PC-9 (cell line): ENCODE measurements at regions not wholly inside any gene's neighbourhood (a gene's known extent, or its start where the extent isn't known, plus 50 kb on each side); places are given as distances from the start of the nearest gene placed in this dataset.

ENCODE experiments used
- BruUV-seq: library from RNA; stranded (reverse); fragments of 400-500 nt; replicated peaks from 2 replicates; lab custom pipeline; 2021; lab: Mats Ljungman, UMichigan
- CTCF ChIA-PET: fragments of 300-600 bp; sonication (Branson Sonifier 250); formaldehyde crosslinking; loops from one replicate; lab custom pipeline; 2022; ENCODE audit warnings: antibody characterized with exemption; lab: Charles Lee
- POLR2A ChIA-PET: fragments of 300-600 bp; sonication (Branson Sonifier 250); formaldehyde crosslinking; loops from one replicate; lab custom pipeline; 2022; ENCODE audit warnings: antibody characterized with exemption; ENCODE audit not compliant: unreplicated experiment; lab: Charles Lee
- DNase-seq, 2 experiments: peaks; one replicate each; pipeline versions ENCODE4 v3.0.0 to v3.0.0-alpha.2; 2015 to 2022; ENCODE audit warnings: mixed read lengths in 1 of 2
- H2AFZ ChIP-seq: fragments of 200-600 bp; sonication (generic); 2 replicates; pipeline ENCODE4 v1.8.1; 2017; ENCODE audit warnings: antibody characterized with exemption
- H3F3A ChIP-seq: fragments of 200-600 bp; sonication (generic); 2 replicates; pipeline ENCODE4 v1.8.1; 2017; ENCODE audit warnings: antibody characterized with exemption, mild to moderate bottlenecking, low read depth; ENCODE audit not compliant: insufficient read depth
- H3K27ac ChIP-seq: fragments of 200-600 bp; sonication (generic); 2 replicates; pipeline ENCODE4 v1.6.1; 2016; ENCODE audit warnings: mixed run types
- H3K27me3 ChIP-seq: fragments of 200-600 bp; sonication (generic); 2 replicates; pipeline ENCODE4 v1.6.1; 2016; ENCODE audit warnings: low read depth, mixed run types; ENCODE audit not compliant: insufficient read depth
- H3K36me3 ChIP-seq: fragments of 200-600 bp; sonication (generic); 2 replicates; pipeline ENCODE4 v1.6.1; 2016; ENCODE audit warnings: low read depth, mixed run types
- H3K4me1 ChIP-seq: fragments of 200-600 bp; sonication (generic); replicated peaks from 2 replicates; pipeline ENCODE4 v1.6.1; 2016; ENCODE audit warnings: mixed run types; ENCODE audit not compliant: insufficient read depth
- H3K4me2 ChIP-seq: fragments of 200-600 bp; sonication (generic); 2 replicates; pipeline ENCODE4 v1.6.1; 2017; ENCODE audit warnings: mixed run types
- H3K4me3 ChIP-seq: fragments of 200-600 bp; sonication (generic); 2 replicates; pipeline ENCODE4 v1.6.1; 2016; ENCODE audit warnings: mixed run types
- H3K79me2 ChIP-seq: fragments of 200-600 bp; sonication (generic); 2 replicates; pipeline ENCODE4 v1.6.1; 2017; ENCODE audit warnings: low read depth, mixed run types
- H3K9me2 ChIP-seq: fragments of 200-600 bp; sonication (generic); 2 replicates; pipeline ENCODE4 v1.8.1; 2017; ENCODE audit warnings: mild to moderate bottlenecking; ENCODE audit not compliant: insufficient read depth
- H3K9me3 ChIP-seq: fragments of 200-600 bp; sonication (generic); 2 replicates; pipeline ENCODE4 v1.8.1; 2016; ENCODE audit warnings: low read depth; ENCODE audit not compliant: insufficient read depth
- H4K20me1 ChIP-seq: fragments of 200-600 bp; sonication (generic); 2 replicates; pipeline ENCODE4 v1.8.1; 2017; ENCODE audit not compliant: insufficient read depth
- CTCF ChIP-seq: fragments of 200-600 bp; sonication (generic); conservative IDR thresholded peaks from 2 replicates; pipeline ENCODE4 v1.6.1; 2017; ENCODE audit warnings: mixed run types, antibody characterized with exemption, mild to moderate bottlenecking, moderate library complexity
- EZH2 ChIP-seq: fragments of 200-600 bp; sonication (generic); IDR thresholded peaks from 2 replicates; pipeline ENCODE4 v1.8.0; 2017; ENCODE audit warnings: antibody characterized with exemption, low read depth
- intact Hi-C: fragments of 100-400 bp; cut with micrococcal nuclease; formaldehyde crosslinking; loops from one replicate; pipeline ENCODE4 v1.10.0; 2022; ENCODE audit not compliant: unreplicated experiment

GRCh38 chr12:87230441-87230840 is 798.8 kb downstream of the C12orf50 start:
- H3K4me2 ChIP-seq: no peak overlapping the region
- no peak overlapping the region for H2AFZ ChIP-seq
- TF ChIP-seq EZH2: no peak
- no peak for TF ChIP-seq CTCF
- H3K27ac ChIP-seq: no peak overlapping the region
- H3K36me3 ChIP-seq: no peaks in the 10 kb centered on the region
- CTCF ChIA-PET: no interaction called here
- intact Hi-C loops: no loop called here
- H3F3A ChIP-seq: no peaks in the 10 kb centered on the region
- H3K9me2 ChIP-seq: no peaks in the 10 kb centered on the region
- H3K79me2 ChIP-seq: no peaks in the 10 kb centered on the region
- H4K20me1 ChIP-seq: no peaks in the 10 kb centered on the region
- H3K27me3 ChIP-seq: no peaks in the 10 kb centered on the region
- H3K9me3 ChIP-seq: no peaks in the 10 kb centered on the region
- POLR2A ChIA-PET: no interaction called here
- BruUV-seq: no TSS peak
- no peak for DNase-seq
- H3K4me3 ChIP-seq: no peak overlapping the region
- H3K4me1 ChIP-seq: no peaks in the 10 kb centered on the region

GRCh38 chr12:87227162-87227561 is 802.0 kb downstream of the C12orf50 start:
- H3K27ac ChIP-seq: no peak overlapping the region
- no peak for DNase-seq

GRCh38 chr12:87217491-87217890 is 811.7 kb downstream of the C12orf50 start:
- Histone ChIP-seq H4K20me1 (no peaks in the 10 kb centered on the region), H2AFZ (0 out of 2 replicates have a peak overlapping the region, but pooled peaks have one; percentile 66), H3K4me2 (no peak overlapping the region), H3K79me2 (no peaks in the 10 kb centered on the region), H3K4me3 (no peak overlapping the region), H3K27me3 (no peaks in the 10 kb centered on the region), H3K9me3 (no peaks in the 10 kb centered on the region), H3K4me1 (no peaks in the 10 kb centered on the region), H3K9me2 (no peaks in the 10 kb centered on the region), H3K36me3 (no peaks in the 10 kb centered on the region), H3F3A (no peaks in the 10 kb centered on the region), H3K27ac (no peak overlapping the region)
- ChIA-PET CTCF (no interaction called here), POLR2A (no interaction called here)
- no peak for TF ChIP-seq EZH2
- TF ChIP-seq CTCF: no peak
- intact Hi-C loops: no loop called here
- no TSS peak for BruUV-seq
- DNase-seq: no peak

More at GRCh38 chr12:87227162-87227561, 802.0 kb downstream of the C12orf50 start:
- Histone ChIP-seq H3K9me2 (no peaks in the 10 kb centered on the region), H3K4me3 (no peak overlapping the region), H3K4me1 (no peaks in the 10 kb centered on the region), H2AFZ (no peak overlapping the region), H3K79me2 (no peaks in the 10 kb centered on the region), H3K27me3 (no peaks in the 10 kb centered on the region), H3K4me2 (no peak overlapping the region), H3K36me3 (no peaks in the 10 kb centered on the region), H3F3A (no peaks in the 10 kb centered on the region), H3K9me3 (no peaks in the 10 kb centered on the region), H4K20me1 (no peaks in the 10 kb centered on the region)
- ChIA-PET POLR2A (no interaction called here), CTCF (no interaction called here)
- no TSS peak for BruUV-seq
- intact Hi-C loops: no loop called here
- TF ChIP-seq CTCF (no peak), EZH2 (no peak)
